ENCODE measurements at regions not wholly inside any gene's neighbourhood (a gene's known extent, or its start where the extent isn't known, plus 50 kb on each side); places are given as distances from the start of the nearest gene placed in this dataset.
"Not testable (repeated sequence)": the region's sequence is repeated elsewhere in the genome, so short reads cannot be mapped to it uniquely, and the experiment has no call there.

DNA sequence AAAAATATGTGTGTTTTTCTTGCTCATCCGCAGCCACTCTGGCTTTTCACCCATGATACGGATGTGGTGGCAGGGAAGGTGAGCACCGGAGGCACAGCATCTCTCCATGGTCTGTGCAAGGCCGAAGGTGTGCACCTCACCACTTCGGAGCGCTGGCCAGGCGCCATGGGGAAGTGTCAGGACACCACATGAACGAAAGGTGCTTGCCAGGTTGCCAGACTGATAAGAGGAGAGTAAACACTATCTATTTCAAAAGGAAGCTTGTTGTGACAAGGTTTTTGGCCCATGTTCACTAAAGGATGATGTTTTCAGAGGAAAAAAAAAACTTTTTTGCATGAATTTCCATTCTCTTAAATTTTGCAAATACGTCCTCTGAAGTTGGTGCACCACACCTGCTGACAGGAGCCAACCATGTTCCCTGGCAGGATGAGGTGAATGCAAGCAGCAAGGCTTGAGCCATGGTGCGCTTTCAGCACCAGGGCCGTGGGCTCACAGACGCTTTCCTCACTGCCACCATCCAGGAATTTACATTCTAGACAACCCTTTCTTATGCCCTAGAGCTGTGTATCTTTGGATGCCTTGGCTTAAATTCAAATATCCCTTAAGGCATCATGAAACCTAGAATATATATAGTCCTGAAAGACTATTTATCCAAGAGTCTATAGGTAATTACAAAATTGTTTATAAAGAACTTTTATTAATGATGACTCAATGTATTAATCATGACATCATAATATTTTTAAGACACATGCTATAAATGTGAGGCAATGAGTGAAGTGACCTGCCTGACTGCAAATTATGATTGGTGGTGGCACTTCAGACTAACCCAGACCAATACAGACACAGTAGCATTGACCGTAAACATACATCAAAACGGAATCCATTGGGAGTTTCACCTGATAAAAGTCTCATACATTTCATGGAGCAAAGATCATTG is 234.5 kb downstream of the TFAP2A start:
- TF ChIP-seq JUND (IDR thresholded peaks at IDR 0.05; ENCODE audit: low read depth), result no peak
- peak in 1 of 2 experiments; percentile 65 for DNase-seq (ENCODE audit: low read depth in 1 of 2, low spot score in 1 of 2)
- in situ Hi-C loops (cut with HindIII; ENCODE audit: low pct_unique_long_range_greater_than_20kb, low sequenced_read_pairs), result no loop called here

DNA sequence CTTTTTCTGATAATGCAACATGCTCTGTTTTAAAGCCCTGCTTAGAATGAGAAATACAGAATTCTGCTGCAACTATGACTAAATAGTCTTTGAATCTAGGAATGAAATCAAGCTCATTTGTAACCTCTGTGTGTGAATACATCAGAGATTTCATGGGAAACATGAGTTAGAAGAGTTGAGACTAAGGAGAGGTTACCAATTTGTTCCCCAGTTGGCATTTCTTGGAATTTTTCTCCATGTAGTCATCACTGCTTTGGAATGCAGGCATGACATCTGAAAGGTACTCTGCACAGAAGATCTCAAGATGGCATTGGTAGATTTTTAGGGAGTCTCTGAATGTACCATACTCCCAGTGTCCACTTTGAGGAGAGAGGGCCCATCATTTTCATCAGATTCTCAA is 237.2 kb downstream of the TFAP2A start:
- TF ChIP-seq JUND (IDR thresholded peaks at IDR 0.05; ENCODE audit: low read depth), result 0 out of 2 replicates have a peak, but pooled peaks have one; percentile 10
- in situ Hi-C loops (cut with HindIII; ENCODE audit: low pct_unique_long_range_greater_than_20kb, low sequenced_read_pairs), result no loop called here
- DNase-seq (ENCODE audit: low read depth in 1 of 2, low spot score in 1 of 2), result peak in 1 of 2 experiments; percentile 39

DNA sequence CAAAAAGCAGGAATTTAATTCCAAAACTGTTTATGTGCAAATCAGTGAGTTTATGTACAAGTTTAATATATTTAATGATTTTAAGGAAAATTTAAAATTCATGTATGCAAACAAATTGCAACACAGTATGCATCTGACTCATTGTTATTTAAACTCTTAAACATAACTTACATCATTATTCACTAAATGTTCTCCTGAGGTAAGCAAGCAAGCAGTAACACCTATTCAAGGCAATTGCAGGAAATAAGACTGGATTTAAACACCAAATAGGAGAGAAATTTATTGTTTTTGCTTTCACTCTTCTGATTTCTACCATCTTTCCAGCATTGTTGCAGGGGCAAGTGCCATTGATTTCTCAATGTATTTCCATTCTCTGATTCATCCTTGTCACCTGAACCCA is 239.5 kb downstream of the TFAP2A start:
- no peak for TF ChIP-seq JUND (IDR thresholded peaks at IDR 0.05; ENCODE audit: low read depth)
- DNase-seq (ENCODE audit: low read depth in 1 of 2, low spot score in 1 of 2), result no peak
- in situ Hi-C loops (cut with HindIII; ENCODE audit: low pct_unique_long_range_greater_than_20kb, low sequenced_read_pairs), result no loop called here

DNA sequence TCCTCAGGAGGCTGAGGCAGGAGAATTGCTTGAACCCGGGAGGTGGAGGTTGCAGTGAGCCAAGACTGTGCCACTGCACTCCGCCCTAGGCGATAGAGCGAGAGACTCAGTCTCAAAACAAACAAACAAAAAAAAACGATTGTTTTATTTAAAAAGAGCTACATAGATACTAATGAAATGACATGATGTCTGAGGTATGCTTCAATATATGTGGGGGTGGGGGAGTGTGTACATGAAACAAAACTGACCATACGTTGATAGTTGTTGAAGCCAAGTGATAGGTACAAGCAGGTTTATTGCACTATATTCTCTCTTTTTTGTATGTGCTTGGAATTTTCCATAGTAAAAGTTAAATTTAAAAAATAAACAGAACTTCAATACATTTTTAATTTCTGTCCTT is 240.1 kb downstream of the TFAP2A start:
- no peak for DNase-seq (ENCODE audit: low read depth in 1 of 2, low spot score in 1 of 2)
- no peak for TF ChIP-seq JUND (IDR thresholded peaks at IDR 0.05; ENCODE audit: low read depth)
- in situ Hi-C loops (cut with HindIII; ENCODE audit: low pct_unique_long_range_greater_than_20kb, low sequenced_read_pairs), result no loop called here

DNA sequence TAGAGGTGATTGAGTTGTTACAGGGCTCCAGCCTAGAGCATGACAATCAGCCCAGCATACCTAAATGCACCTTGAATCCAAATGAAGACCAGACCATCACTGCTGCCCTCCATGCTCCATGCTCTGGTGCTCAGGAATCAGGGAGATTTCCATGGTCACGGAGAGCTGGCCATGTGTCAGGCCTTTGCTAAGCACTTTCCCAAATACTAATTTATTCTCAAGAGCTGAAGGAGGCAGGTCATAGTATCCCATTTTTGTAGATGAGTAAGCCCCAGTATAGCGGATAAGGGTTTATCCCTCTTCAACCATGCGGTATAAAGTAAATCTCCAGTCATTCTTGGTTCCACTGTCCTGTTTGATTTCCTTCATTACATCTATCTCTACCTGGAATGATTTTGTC is 240.8 kb downstream of the TFAP2A start:
- in situ Hi-C loops (cut with HindIII; ENCODE audit: low pct_unique_long_range_greater_than_20kb, low sequenced_read_pairs), result no loop called here
- DNase-seq (ENCODE audit: low read depth in 1 of 2, low spot score in 1 of 2), result no peak
- no peak for TF ChIP-seq JUND (IDR thresholded peaks at IDR 0.05; ENCODE audit: low read depth)

DNA sequence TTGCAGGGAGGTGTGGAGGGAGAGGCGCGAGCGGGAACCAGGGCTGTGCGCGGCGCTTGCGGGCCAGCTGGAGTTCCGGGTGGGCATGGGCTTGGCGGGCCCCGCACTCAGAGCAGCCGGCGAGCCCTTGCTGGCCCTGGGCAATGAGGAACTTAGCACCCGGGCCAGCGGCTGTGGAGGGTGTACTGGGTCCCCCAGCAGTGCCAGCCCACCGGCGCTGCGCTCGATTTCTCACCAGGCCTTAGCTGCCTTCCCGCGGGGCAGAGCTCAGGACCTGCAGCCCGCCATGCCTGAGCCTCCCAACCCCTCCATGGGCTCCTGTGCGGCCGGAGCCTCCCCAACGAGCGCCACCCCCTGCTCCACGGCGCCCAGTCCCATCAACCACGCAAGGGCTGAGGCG is 243.2 kb downstream of the TFAP2A start:
- DNase-seq (ENCODE audit: low read depth in 1 of 2, low spot score in 1 of 2); in situ Hi-C loops (cut with HindIII; ENCODE audit: low pct_unique_long_range_greater_than_20kb, low sequenced_read_pairs): not testable (repeated sequence)

DNA sequence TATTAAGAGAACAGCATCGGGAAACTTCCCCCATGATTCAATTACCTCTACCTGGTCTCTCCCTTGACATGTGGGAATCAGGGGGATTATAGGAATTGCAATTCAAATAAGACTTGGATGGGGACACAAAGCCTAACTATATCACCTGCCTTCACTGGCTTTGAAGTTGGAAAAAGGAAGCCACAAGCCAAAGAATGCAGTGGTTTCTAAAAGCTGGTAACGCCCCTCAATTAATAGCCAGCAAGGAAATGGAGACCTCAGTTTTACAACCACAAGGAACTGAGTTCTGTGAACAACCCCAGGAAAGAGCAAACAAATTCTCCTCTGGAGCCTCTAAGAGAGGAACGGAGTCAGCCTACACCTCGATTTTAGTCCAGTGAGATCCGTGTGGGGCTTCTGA is 244.1 kb downstream of the TFAP2A start:
- in situ Hi-C loops (cut with HindIII; ENCODE audit: low pct_unique_long_range_greater_than_20kb, low sequenced_read_pairs), result no loop called here
- TF ChIP-seq JUND (IDR thresholded peaks at IDR 0.05; ENCODE audit: low read depth), result no peak
- DNase-seq (ENCODE audit: low read depth in 1 of 2, low spot score in 1 of 2), result no peak

DNA sequence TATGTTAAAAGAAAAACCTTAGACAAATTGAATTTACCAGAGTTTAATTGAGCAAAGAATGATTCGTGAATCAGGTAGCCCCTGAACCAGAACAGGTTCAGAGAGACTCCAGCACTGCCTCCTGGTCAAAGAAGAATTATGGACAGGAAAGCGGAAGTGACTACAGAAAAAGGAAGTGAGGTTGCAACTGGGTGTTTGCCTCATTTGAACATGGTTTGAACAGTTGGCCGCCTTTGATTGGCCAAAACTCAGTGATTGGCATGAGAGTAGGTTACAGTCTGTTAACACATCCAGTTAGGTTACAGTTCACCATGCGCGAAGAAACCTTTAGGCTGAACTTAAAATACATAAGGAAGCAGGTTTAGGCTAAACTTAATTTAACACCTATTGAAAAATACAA is 248.8 kb downstream of the TFAP2A start:
- in situ Hi-C loops (cut with HindIII; ENCODE audit: low pct_unique_long_range_greater_than_20kb, low sequenced_read_pairs), result no loop called here
- no peak for TF ChIP-seq JUND (IDR thresholded peaks at IDR 0.05; ENCODE audit: low read depth)
- DNase-seq (ENCODE audit: low read depth in 1 of 2, low spot score in 1 of 2), result peak in 1 of 2 experiments; percentile 25

DNA sequence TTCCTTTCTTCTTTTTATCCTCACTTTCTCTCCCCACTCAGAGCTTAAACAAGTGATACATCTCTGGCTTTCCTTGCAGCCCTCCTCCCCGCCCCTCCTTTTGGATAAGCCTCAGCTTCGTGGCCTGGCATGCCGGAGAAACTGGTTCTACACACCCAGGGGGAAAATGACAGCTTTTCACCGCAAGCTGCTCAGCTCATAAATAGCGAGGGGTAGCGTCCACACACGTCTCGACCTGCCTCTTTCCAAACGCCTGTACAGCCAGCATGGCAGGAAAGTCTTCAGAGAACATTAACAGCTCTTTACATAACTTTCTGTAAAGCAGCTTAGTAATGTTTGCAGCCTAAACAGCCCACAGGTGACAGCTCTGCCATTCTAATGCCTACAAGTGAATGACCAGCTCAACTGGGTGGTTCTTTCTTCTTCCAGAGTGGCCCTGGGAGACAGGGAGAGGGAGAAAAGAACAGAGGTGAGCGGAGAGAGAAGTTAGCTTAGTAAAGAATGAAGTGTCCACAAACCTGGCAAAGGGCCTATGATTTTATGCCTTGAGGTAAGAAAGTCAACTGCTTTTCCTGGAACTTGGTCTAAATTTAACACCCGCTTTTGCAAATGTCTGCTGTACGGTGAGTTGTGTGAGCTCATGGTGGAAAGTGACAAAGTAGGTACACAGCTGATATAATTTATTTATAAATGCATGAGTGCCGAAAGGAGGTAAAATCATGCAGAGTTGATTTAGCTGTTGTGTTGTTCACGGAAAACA is 251.5 kb downstream of the TFAP2A start:
- TF ChIP-seq JUND (IDR thresholded peaks at IDR 0.05; ENCODE audit: low read depth), result peak; percentile 86
- in situ Hi-C loops (cut with HindIII; ENCODE audit: low pct_unique_long_range_greater_than_20kb, low sequenced_read_pairs), result no loop called here
- peak in 1 of 2 experiments; percentile 97 for DNase-seq (ENCODE audit: low read depth in 1 of 2, low spot score in 1 of 2)

DNA sequence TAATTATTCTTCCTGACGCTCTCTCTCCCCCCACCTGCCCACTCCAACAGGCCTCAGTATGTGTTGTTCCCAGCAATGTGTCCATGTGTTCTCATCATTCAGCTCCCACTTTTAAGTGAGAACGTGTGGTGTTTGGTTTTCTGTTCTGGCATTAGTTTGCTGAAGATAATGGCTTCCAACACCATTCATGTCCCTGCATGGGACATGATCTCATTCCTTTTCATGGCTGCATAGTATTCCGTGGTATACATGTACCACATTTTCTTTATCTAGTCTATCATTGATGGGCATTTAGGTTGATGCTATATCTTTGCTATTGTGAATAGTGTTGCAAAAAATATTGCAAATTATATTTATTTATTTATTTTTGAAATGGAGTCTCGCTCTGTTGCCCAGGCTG is 258.0 kb downstream of the TFAP2A start:
- TF ChIP-seq JUND (IDR thresholded peaks at IDR 0.05; ENCODE audit: low read depth), result no peak
- in situ Hi-C loops (cut with HindIII; ENCODE audit: low pct_unique_long_range_greater_than_20kb, low sequenced_read_pairs), result no loop called here
- DNase-seq (ENCODE audit: low read depth in 1 of 2, low spot score in 1 of 2), result no peak

DNA sequence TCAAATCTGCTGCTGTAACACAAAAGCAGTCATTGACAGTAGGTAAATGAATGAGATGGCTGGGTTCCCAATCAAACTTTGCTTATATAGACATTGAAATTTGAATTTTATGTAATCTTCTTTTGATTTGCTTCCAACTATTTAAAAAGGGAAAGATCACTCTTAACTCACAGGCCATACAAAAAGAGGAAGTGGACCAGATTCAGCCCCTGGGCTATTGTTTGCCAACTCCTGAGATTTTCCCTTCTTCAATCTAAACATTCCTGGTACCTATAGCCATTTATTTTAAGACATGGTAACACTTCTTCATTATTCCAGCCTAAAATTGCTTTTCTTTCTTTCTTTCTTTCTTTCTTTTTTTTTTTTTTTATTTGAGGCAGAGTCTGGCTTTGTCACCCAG is 260.6 kb downstream of the TFAP2A start:
- DNase-seq (ENCODE audit: low read depth in 1 of 2, low spot score in 1 of 2), result no peak
- no peak for TF ChIP-seq JUND (IDR thresholded peaks at IDR 0.05; ENCODE audit: low read depth)
- in situ Hi-C loops (cut with HindIII; ENCODE audit: low pct_unique_long_range_greater_than_20kb, low sequenced_read_pairs), result no loop called here

DNA sequence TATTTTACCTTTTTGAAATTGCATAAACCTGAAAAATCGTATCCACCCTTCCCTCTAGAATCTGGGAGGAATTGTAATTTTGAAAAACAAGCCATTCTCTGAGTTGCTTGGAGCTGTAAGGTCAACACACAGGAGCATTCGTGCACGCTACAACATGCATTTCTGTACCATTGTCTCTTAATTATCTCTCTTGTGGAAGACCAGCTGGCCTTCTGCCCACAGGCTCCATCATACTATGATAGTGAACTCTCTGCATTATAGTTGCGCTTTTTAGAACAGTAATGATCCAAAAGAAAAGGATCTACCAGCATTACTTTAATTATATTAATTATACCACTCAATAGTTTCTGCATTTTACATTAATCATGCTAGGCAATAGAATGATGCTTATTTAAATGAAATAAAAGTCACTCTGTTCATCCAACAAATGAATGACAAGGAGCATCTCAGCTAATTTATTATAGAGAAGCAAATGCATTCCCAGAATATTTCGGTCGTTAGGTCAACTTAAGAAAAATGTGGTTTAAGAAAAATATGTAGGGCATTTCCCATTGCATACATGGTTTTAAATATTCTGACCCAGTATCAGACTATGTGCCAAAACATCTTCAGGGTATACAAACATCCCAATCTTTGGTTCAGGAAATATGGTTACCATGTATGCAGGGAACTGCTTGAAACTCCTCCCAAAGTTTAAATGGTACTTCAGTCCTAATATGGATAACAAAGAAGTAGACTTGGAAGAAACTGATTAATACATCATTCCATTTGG is 263.5 kb downstream of the TFAP2A start:
- no peak for DNase-seq (ENCODE audit: low read depth in 1 of 2, low spot score in 1 of 2)
- TF ChIP-seq JUND (IDR thresholded peaks at IDR 0.05; ENCODE audit: low read depth), result no peak
- in situ Hi-C loops (cut with HindIII; ENCODE audit: low pct_unique_long_range_greater_than_20kb, low sequenced_read_pairs), result no loop called here

Measured in T47D (cell line).